ENCODE measurements at regions not wholly inside any gene's neighbourhood (a gene's known extent, or its start where the extent isn't known, plus 50 kb on each side); places are given as distances from the start of the nearest gene placed in this dataset.

DNA sequence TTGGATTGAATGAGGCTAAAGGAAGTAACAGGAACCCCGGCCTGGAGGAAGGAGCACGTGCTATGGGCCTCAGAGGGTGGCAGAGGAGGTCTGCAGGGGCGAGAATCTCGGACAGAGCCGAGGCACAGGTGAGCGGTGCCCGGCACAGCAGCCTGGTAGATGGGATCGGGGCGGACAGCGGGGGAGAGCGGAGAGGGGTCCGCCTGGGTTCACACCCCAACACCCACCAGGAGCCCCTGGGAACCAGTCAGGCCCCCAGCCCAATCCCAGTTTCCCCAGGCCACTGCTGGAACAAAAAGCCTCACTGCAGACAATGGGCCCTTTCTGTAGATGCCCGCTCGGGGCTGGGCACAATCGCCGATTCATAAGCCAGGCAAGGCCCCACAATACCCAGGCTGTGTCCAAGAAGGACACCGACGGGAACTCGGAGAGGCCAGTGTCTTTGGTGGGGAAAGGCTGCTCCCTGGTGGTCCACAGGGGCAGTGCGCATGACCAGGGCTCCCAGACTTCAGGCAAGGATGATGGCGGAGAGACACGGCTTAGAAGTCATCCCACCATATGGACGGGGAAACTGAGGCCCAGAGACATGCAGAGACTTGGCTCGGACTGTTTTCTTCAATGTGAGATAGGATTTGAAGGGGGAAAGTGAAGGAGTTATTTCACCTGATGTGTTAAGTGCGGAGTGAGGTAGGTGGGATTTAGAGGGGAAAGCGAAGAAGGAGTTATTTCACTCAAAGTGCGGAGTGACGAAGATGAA lies 106.9 kb upstream of the GPR26 start:
- DNase-seq: peak; percentile 83
- H3K27me3 Mint-ChIP-seq: peaks cover 29% of the 10 kb centered on the region
- no peaks in the 10 kb centered on the region for H3K9me3 Mint-ChIP-seq
- H3K4me3 Mint-ChIP-seq: no peak overlapping the region
- no peaks in the 10 kb centered on the region for H3K36me3 Mint-ChIP-seq (ENCODE audit: low read depth)
- no peaks in the 10 kb centered on the region for H3K4me1 Mint-ChIP-seq (ENCODE audit: low read depth)
- no peak overlapping the region for H3K27ac Mint-ChIP-seq

DNA sequence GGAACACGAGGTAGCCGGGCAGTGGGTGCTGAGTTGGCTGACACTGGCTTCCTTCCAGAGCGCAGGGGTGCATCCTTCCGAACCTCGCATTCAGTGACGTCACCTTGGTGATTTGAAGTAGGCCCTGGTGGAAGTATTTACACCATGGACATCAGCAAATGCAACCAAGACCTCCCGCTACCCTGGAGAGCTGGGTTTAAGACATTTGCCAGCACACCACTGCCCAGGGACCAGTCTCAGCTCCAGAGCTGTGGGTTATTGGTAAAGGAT lies 106.4 kb upstream of the GPR26 start:
- H3K4me1 Mint-ChIP-seq (ENCODE audit: low read depth): no peaks in the 10 kb centered on the region
- H3K27me3 Mint-ChIP-seq: peaks cover 31% of the 10 kb centered on the region
- H3K9me3 Mint-ChIP-seq: no peaks in the 10 kb centered on the region
- H3K36me3 Mint-ChIP-seq (ENCODE audit: low read depth): no peaks in the 10 kb centered on the region
- no peak overlapping the region for H3K4me3 Mint-ChIP-seq
- no peak overlapping the region for H3K27ac Mint-ChIP-seq
- no peak for DNase-seq

DNA sequence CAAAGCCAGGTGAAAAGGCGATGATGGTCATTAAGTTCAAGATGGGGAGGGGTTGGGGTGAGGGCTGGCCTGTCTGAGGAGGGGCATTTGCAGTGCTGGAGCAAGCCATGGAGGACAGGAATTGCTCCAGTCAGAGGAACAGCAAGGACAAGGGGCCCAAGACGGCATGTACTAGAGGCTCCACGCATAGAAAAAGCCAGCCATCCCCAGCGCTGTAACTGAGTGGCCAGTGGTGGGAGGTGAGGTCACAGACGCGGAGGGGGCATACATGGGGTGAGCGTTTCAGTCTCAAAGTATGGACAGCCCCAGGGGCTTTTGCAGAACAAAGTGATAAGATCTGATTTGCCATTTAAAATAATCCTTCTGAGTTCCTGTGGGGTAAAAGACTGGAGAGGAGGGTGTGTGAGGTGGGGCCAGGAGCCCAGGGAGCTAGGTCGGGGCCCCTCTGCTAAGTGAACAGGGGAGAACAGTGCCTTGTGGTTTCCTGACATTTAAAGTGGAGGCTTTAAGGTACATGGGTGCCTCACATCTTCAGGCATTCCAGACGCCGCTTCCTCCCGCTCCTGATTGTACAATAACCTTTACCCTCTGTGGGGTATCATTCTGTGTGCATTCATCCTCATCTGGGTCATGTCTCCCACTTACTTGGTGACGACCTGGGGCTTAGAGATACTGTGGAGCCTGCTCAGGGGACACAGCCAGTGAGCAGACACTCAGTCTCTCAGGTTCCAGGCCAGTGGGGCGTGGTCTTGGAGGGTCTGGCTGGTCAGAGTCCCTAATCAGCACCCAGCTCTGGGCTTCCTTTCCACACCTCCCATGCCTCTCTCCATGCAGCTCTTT lies 105.6 kb upstream of the GPR26 start:
- no peak for DNase-seq
- Mint-ChIP-seq H3K27me3 (peaks cover 30% of the 10 kb centered on the region), H3K4me3 (no peak overlapping the region), H3K36me3 (ENCODE audit: low read depth) (no peaks in the 10 kb centered on the region), H3K27ac (no peak overlapping the region), H3K4me1 (ENCODE audit: low read depth) (no peaks in the 10 kb centered on the region), H3K9me3 (no peaks in the 10 kb centered on the region)

DNA sequence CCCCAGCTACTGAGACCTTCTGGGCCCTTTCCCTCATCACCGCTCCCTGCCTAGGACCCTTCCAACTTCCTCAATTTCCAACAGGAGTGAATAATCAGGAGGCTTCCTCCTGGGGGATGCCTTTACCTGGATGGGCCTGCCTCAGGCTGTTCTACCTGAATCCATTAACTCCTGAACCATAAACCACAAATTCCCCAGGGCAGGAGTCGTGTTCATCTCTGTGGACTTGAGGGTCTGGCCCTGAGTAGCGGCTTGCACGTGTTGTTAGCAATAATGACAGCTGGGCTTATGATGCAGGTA lies 105.1 kb upstream of the GPR26 start:
- Mint-ChIP-seq H3K36me3 (ENCODE audit: low read depth) (no peaks in the 10 kb centered on the region), H3K4me3 (no peak overlapping the region), H3K9me3 (no peaks in the 10 kb centered on the region), H3K27me3 (peaks cover 30% of the 10 kb centered on the region), H3K27ac (no peak overlapping the region), H3K4me1 (ENCODE audit: low read depth) (no peaks in the 10 kb centered on the region)
- no peak for DNase-seq

DNA sequence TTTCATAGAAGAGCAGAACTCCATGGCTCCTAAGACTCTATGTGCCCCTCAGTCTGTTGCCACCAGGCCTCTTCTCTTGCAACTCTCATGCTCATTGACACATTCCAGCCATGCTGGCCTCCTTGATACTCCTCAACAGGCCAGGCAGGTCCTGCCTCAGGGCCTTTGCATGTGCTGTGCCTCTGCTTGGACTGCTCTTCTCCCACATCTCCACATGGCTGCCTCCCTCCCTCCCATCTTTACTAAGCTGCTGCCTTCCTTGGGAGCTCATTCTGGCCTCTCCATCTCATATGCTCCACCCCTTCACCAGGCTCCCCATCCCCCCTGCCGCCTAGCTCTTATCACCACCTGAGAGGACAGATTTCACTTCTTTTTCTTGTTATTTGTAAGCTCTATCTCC lies 103.8 kb upstream of the GPR26 start:
- no peak overlapping the region for H3K4me3 Mint-ChIP-seq
- peaks cover 41% of the 10 kb centered on the region for H3K27me3 Mint-ChIP-seq
- no peak overlapping the region for H3K27ac Mint-ChIP-seq
- H3K36me3 Mint-ChIP-seq (ENCODE audit: low read depth): no peaks in the 10 kb centered on the region
- DNase-seq: no peak
- H3K4me1 Mint-ChIP-seq (ENCODE audit: low read depth): no peaks in the 10 kb centered on the region
- no peaks in the 10 kb centered on the region for H3K9me3 Mint-ChIP-seq

DNA sequence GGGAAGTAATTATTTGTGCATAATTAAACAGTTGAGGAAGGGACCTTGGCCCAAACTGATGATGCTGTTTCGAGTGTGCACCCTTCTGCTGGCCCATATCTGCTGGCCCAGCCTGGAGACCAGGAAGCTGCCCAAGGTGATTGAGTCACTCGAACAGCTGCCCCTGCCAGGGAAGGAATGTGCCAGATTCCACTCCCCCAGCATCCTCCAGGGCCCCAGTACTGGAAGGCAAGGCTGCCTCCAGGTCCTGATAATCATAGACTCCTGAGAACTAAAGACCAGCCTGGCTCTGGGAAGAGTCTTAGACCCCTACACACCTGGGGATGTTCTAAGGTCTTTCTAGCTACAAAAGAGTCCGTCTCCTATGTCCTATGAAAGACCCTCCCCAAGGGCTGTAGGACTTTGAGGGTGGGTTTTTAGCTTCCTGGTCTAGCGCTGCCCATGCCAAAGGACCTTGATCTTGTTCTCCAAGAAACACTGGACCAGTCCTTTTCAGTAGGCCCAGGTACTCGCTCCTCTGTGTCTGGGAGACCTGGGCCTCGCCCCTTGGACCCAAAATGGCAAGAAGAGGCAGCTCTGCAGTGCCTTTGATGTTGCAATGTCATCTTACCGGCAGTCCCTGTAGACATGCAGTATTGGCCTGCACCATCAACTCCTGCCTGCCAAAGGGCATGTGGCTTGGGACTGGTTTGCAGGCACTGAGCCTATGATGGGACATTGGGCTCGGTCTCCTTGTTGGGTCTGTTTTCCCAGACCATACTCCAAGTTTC lies 103.2 kb upstream of the GPR26 start:
- Mint-ChIP-seq H3K36me3 (ENCODE audit: low read depth) (no peaks in the 10 kb centered on the region), H3K9me3 (no peaks in the 10 kb centered on the region), H3K27ac (no peak overlapping the region), H3K4me1 (ENCODE audit: low read depth) (no peaks in the 10 kb centered on the region), H3K4me3 (no peak overlapping the region), H3K27me3 (peaks cover 47% of the 10 kb centered on the region)
- DNase-seq: no peak

DNA sequence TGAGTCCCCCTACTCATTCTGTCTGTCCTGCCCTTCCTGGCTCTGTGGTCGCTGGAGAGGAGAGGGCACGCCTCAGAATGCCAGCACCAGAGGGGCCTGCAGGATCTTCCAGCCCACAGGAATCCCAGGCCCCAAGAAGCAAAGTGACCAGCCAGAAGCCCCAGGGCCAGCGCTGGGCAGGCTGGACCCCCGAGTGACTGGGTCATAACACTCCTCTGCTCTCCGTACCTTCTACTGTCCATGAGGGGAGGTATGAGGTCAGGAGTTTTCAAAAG lies 102.6 kb upstream of the GPR26 start:
- Mint-ChIP-seq H3K9me3 (no peaks in the 10 kb centered on the region), H3K36me3 (ENCODE audit: low read depth) (no peaks in the 10 kb centered on the region), H3K4me1 (ENCODE audit: low read depth) (no peaks in the 10 kb centered on the region), H3K4me3 (no peak overlapping the region), H3K27me3 (peaks cover 52% of the 10 kb centered on the region), H3K27ac (no peak overlapping the region)
- DNase-seq: no peak

DNA sequence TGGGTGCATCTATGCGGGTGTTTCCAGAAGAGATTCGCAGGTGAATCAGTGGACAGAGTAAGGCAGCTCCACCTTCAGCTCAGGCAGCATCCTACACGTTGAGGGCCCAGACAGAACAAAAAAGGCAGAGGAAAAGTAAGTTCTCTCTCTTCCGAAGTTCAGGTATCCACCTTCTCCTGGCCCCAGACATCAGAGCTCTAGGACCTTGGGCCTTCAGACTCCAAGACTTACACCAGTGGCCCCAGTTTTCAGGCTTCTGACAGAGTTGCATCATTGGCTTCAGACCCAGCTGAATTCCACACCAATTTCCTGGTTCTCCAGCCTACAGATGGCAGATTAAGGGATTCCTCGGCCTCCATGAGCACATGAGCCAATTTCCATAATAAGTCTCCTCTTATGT lies 102.2 kb upstream of the GPR26 start:
- H3K27me3 Mint-ChIP-seq: peaks cover 57% of the 10 kb centered on the region
- H3K9me3 Mint-ChIP-seq: no peaks in the 10 kb centered on the region
- H3K36me3 Mint-ChIP-seq (ENCODE audit: low read depth): no peaks in the 10 kb centered on the region
- H3K4me1 Mint-ChIP-seq (ENCODE audit: low read depth): no peaks in the 10 kb centered on the region
- no peak overlapping the region for H3K4me3 Mint-ChIP-seq
- H3K27ac Mint-ChIP-seq: no peak overlapping the region
- DNase-seq: no peak

DNA sequence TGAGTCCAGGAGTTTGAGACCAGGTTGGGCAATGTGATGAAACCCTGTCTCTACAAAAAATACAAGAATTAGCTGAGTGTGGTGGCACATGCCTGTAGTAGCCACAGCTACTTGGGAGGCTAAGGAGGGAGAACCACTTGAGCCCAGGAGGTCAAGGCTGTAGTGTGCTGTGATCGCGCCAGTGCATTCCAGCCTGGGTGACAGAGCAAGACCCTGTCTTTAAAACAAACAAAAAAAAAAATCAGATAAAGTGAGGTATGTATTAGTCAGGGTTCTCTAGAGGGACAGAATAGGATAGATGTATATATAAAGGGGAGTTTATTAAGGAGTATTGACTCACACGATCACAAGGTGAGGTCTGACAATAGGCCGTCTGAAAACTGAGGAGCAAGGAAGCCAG lies 101.5 kb upstream of the GPR26 start:
- no peaks in the 10 kb centered on the region for H3K4me1 Mint-ChIP-seq (ENCODE audit: low read depth)
- DNase-seq: no peak
- no peaks in the 10 kb centered on the region for H3K9me3 Mint-ChIP-seq
- no peaks in the 10 kb centered on the region for H3K36me3 Mint-ChIP-seq (ENCODE audit: low read depth)
- H3K27ac Mint-ChIP-seq: no peak overlapping the region
- no peak overlapping the region for H3K4me3 Mint-ChIP-seq
- H3K27me3 Mint-ChIP-seq: peaks cover 59% of the 10 kb centered on the region

DNA sequence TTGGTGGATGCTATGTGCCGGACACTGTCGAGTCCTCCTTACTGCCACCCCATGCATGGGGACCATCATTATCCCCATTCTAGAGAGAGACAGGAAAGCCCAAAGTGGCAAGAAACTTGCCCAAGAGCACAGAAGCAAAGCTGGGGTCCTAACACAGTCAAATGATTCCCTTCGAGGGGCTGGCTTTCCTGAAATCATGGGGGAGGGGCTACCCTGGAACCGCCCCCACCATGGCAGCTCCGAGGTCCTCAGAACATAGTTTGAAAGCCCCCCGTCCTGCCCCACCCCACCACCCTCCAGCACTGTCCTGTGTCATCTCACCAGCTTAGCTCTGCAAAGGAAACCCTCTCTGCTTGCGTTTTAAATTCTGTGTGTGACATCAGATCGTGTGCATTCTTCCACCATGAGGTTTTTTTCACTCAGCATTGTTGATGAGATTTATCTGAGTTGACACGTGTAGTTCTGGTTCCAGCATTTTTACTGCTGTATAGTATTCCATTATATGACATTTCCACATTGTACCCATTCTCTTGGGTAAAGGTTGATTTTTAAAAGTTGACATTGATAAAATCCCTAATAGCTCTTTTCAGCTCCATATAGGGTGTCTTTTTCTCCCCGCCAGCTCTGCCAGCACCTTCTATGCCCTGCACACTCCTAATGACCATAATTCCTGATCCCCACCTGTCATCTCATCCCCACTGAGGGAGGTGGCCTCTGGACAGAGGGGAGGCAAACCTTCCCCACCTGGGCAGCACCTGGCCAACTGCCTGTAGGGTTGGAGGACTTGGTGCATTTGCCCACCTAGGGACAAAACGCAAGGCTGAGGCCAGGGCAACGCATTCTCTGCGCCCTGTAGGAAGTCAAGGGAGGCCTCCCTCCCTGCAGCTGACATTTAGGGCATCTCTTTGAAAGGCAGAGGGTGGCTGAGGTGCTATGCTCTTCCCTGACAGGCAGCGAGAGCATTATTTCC lies 100.2 kb upstream of the GPR26 start:
- Mint-ChIP-seq H3K27ac (no peak overlapping the region), H3K9me3 (no peaks in the 10 kb centered on the region), H3K4me3 (no peak overlapping the region), H3K4me1 (ENCODE audit: low read depth) (no peaks in the 10 kb centered on the region), H3K27me3 (peaks cover 58% of the 10 kb centered on the region), H3K36me3 (ENCODE audit: low read depth) (no peaks in the 10 kb centered on the region)
- DNase-seq: no peak

DNA sequence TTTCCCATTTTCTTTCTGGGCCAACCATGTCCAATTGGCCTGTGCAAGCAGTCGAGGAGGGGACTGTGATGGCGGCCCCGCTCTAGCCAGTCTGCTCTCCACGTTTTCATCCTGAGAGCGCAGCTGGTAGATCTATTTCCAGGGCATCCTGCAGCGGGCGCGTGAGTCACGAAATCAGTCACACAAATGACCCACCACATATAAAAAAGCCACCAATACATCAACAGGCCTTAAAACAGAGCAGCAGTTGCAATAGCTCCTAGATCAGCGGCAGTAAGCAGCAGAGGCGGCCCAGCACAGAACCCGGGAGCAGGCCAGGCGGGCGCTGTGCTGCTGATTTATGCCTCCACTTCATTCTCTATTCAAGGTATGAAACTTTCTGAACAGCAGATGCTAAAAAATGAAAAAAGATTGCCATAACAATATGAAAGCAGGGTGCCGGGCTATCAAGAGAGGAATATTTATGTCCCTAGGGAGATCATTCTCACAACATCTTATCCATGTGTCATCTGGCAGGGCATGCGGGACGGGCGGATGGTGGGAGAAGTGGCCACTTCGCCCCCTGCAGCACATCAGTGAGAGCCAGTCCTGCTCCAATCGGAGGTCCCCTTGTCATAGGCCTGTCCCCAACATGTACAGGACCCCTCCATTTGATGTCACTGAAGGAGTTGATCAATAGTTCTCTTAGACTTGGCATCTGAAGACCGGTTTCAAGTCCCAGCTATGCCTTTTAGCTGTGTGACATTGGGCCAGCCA lies 98.0 kb upstream of the GPR26 start:
- H3K27ac Mint-ChIP-seq: no peak overlapping the region
- peaks cover 68% of the 10 kb centered on the region for H3K27me3 Mint-ChIP-seq
- no peaks in the 10 kb centered on the region for H3K9me3 Mint-ChIP-seq
- no peaks in the 10 kb centered on the region for H3K4me1 Mint-ChIP-seq (ENCODE audit: low read depth)
- no peaks in the 10 kb centered on the region for H3K36me3 Mint-ChIP-seq (ENCODE audit: low read depth)
- H3K4me3 Mint-ChIP-seq: no peak overlapping the region
- no peak for DNase-seq

DNA sequence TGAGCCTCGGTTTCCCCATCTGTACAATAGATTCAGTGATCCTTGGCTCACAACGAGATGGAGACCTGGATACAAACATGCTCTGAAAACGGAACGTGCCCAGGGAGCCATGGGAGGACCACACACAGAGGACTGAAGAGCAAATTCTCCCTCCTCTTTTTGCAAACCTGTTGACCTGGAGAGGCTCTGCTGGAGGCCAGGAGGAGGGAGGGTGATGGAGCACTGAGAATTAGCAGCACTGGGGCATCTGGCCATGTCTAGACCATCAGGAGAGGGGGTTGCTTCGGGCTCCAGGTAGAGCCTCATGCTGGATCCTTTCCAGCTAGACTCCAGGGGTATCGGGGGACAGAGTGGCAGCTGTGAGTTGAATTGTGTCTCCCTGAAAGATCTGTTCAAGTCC lies 97.4 kb upstream of the GPR26 start:
- Mint-ChIP-seq H3K9me3 (no peaks in the 10 kb centered on the region), H3K4me3 (no peak overlapping the region), H3K27me3 (peaks cover 74% of the 10 kb centered on the region), H3K27ac (no peak overlapping the region), H3K36me3 (ENCODE audit: low read depth) (no peaks in the 10 kb centered on the region), H3K4me1 (ENCODE audit: low read depth) (no peaks in the 10 kb centered on the region)
- no peak for DNase-seq

DNA sequence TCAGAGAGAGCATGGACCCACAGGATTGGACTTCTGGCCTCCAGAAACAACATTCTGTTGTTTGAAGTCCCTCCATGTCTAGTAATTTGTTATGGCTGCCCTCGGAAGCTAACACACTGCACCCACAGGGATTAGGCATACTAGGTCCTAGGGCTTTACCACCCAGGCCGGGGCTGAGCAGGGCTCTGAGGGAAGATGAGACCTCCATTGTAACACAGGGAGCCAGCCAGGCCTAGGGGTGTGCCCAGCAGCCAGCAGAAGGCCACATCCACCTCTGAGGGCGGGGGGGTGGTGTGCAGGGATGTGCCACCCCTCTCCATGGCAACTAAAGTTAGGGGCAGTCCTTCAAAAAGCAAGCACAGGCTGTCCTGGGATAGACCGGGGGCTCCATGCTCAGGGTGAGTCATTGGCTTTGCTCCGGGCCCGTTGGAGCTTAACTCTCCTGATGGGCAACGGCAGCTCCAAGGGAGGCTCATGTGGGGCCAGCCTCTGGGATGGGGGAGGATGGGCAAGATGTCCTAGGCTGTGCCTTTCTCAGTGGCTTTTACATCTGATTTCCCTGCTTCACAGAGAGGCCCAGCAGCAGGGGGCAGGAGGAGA lies 96.6 kb upstream of the GPR26 start:
- H3K36me3 Mint-ChIP-seq (ENCODE audit: low read depth): no peaks in the 10 kb centered on the region
- H3K27me3 Mint-ChIP-seq: peaks cover 79% of the 10 kb centered on the region
- no peak overlapping the region for H3K4me3 Mint-ChIP-seq
- no peaks in the 10 kb centered on the region for H3K4me1 Mint-ChIP-seq (ENCODE audit: low read depth)
- H3K27ac Mint-ChIP-seq: no peak overlapping the region
- no peak for DNase-seq
- H3K9me3 Mint-ChIP-seq: no peaks in the 10 kb centered on the region
